KMS-11 (cell line): ENCODE measurements at regions not wholly inside any gene's neighbourhood (a gene's known extent, or its start where the extent isn't known, plus 50 kb on each side); places are given as distances from the start of the nearest gene placed in this dataset.
"Not testable (repeated sequence)": the region's sequence is repeated elsewhere in the genome, so short reads cannot be mapped to it uniquely, and the experiment has no call there.

Source experiments
- H2AFZ ChIP-seq: fragments of 200-600 bp; sonication (generic); 2 replicates; pipeline ENCODE4 v1.6.1; 2016; ENCODE audit warnings: antibody characterized with exemption, mixed run types, low read depth
- H3K27ac ChIP-seq: fragments of 200-600 bp; sonication (generic); 2 replicates; pipeline ENCODE4 v1.6.1; 2016; ENCODE audit warnings: mild to moderate bottlenecking, mixed run types
- H3K27me3 ChIP-seq: fragments of 200-600 bp; sonication (generic); 2 replicates; pipeline ENCODE4 v1.6.1; 2017; ENCODE audit warnings: mild to moderate bottlenecking, low read depth, mixed run types, moderate library complexity; ENCODE audit not compliant: insufficient read depth
- H3K36me3 ChIP-seq: fragments of 200-600 bp; sonication (generic); 2 replicates; pipeline ENCODE4 v1.6.1; 2017; ENCODE audit warnings: mild to moderate bottlenecking, mixed run types; ENCODE audit not compliant: insufficient read depth
- H3K4me1 ChIP-seq: fragments of 200-600 bp; sonication (generic); 2 replicates; pipeline ENCODE4 v1.6.1; 2016; ENCODE audit warnings: mild to moderate bottlenecking, low read depth, mixed run types; ENCODE audit not compliant: poor library complexity, severe bottlenecking
- H3K4me2 ChIP-seq: fragments of 200-600 bp; sonication (generic); 2 replicates; pipeline ENCODE4 v1.7.0; 2016; ENCODE audit warnings: mild to moderate bottlenecking, mixed run types
- H3K4me3 ChIP-seq: fragments of 200-600 bp; sonication (generic); IDR thresholded peaks from 2 replicates; pipeline ENCODE4 v1.6.1; 2017; ENCODE audit warnings: low read depth, low read length, mixed read lengths; ENCODE audit not compliant: insufficient read depth
- H3K79me2 ChIP-seq: fragments of 200-600 bp; sonication (generic); 2 replicates; pipeline ENCODE4 v1.6.1; 2016; ENCODE audit warnings: low read depth, mixed run types; ENCODE audit not compliant: insufficient read depth
- H3K9ac ChIP-seq: fragments of 200-600 bp; sonication (generic); 2 replicates; pipeline ENCODE4 v1.6.1; 2016; ENCODE audit warnings: mild to moderate bottlenecking, mixed run types
- H4K20me1 ChIP-seq: fragments of 200-600 bp; sonication (generic); 2 replicates; pipeline ENCODE4 v1.6.1; 2016; ENCODE audit warnings: mild to moderate bottlenecking, mixed run types; ENCODE audit not compliant: insufficient read depth

DNA sequence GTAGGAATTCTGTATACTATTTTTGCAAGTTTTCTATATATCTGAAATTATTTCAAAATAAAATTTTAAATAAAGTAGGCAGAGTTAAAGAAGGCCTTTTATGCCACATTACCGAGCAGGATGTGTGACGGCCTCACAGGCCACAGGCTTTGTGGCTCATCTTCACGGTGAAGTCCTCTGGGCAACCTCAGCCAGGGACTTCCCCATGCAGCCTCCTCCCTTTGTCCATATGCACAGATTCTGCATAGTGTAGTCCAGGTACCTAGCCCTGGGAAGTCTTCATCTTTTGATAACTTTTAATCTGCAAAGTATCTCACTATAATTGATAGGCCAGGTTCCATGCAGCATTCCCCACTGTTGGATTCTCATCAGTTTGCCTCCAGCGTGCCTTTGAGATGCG is 62.8 kb downstream of the ARHGAP11B start:
- not testable (repeated sequence) for H3K79me2 ChIP-seq, H2AFZ ChIP-seq

GRCh38 chr15:30690153-30690552 is 64.2 kb downstream of the ARHGAP11B start:
- not testable (repeated sequence) for H4K20me1 ChIP-seq, H3K79me2 ChIP-seq, H3K4me1 ChIP-seq, H3K27me3 ChIP-seq, H3K36me3 ChIP-seq, H3K4me3 ChIP-seq, H3K27ac ChIP-seq, H3K9ac ChIP-seq, H2AFZ ChIP-seq, H3K4me2 ChIP-seq

More for the DNA sequence above, 62.8 kb downstream of the ARHGAP11B start:
- not testable (repeated sequence) for H3K9ac ChIP-seq, H3K4me3 ChIP-seq, H3K4me1 ChIP-seq, H3K27me3 ChIP-seq, H3K36me3 ChIP-seq, H4K20me1 ChIP-seq, H3K4me2 ChIP-seq, H3K27ac ChIP-seq

DNA sequence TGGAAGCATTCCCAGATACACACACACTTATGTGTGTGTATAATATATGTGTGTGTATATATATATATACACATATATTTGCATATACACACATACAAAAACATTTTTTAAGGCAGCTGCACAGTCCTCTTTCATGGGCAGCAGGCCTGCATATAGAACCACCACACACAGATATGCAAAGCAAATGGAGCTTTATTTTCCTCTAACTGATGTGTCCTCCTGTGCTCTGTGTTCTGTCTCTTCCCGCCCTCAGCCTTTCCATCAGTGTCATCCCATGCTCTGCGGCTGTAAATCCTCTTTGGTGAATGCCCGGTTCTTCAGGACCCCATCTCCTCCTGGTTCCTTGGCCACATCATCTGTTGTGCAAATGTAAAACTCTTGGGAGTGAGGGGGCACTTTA is 69.9 kb downstream of the ARHGAP11B start:
- H4K20me1 ChIP-seq, H3K9ac ChIP-seq: not testable (repeated sequence)

GRCh38 chr15:30696439-30697314 is 70.7 kb downstream of the ARHGAP11B start:
- not testable (repeated sequence) for H3K79me2 ChIP-seq, H3K4me3 ChIP-seq, H3K36me3 ChIP-seq, H3K27me3 ChIP-seq, H4K20me1 ChIP-seq, H2AFZ ChIP-seq, H3K9ac ChIP-seq
- peak overlapping the region; percentile 71 for H3K27ac ChIP-seq
- H3K4me1 ChIP-seq = peaks cover 12% of the 10 kb centered on the region
- H3K4me2 ChIP-seq = peak overlapping the region; percentile 60

More for the DNA sequence above, 69.9 kb downstream of the ARHGAP11B start:
- not testable (repeated sequence) for H3K79me2 ChIP-seq, H3K4me2 ChIP-seq, H2AFZ ChIP-seq, H3K4me3 ChIP-seq, H3K27me3 ChIP-seq, H3K36me3 ChIP-seq, H3K27ac ChIP-seq
- H3K4me1 ChIP-seq = peaks cover 12% of the 10 kb centered on the region

GRCh38 chr15:30697315-30697685 is 71.4 kb downstream of the ARHGAP11B start:
- Histone ChIP-seq H3K27ac (peak overlapping the region; percentile 71; the same call in 1 of the 2 replicates), H3K4me2 (peak overlapping the region; percentile 29; the same call in 1 of the 2 replicates), H3K4me1 (peaks cover 12% of the 10 kb centered on the region)
- not testable (repeated sequence) for H3K36me3 ChIP-seq, H3K4me3 ChIP-seq, H3K27me3 ChIP-seq, H3K9ac ChIP-seq, H2AFZ ChIP-seq, H4K20me1 ChIP-seq, H3K79me2 ChIP-seq

DNA sequence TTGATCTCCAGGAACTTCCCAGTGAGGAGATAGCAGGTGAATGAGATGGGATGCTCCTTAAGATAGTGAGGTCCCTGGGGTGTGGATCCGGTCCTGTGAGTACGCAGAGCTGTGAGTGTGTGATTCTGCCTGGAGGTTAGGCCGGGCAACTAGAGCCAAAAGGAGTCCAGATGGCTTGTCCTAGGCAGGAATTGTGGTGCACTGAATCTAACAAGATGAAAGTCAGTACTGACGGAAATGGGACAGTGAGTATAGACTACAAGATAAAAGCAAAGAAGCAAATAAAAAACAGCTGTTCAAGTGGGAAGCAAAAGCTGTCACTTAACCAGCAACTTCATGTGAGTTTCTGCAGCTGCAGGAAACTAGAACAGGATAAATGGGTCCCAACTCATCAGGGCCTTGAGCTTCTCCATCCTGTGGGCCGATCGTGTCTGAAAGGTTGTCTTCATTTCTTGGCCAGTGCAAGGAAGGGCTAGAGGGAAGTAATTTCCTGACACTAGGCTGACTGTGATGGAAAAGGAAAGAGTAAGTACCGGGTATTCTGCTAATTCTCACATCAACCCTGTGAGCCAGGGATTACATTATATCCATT is 74.2 kb downstream of the ARHGAP11B start:
- not testable (repeated sequence) for H3K27ac ChIP-seq, H3K9ac ChIP-seq, H3K4me3 ChIP-seq, H3K4me2 ChIP-seq, H4K20me1 ChIP-seq, H3K79me2 ChIP-seq, H3K36me3 ChIP-seq, H3K27me3 ChIP-seq, H2AFZ ChIP-seq
- peaks cover 12% of the 10 kb centered on the region for H3K4me1 ChIP-seq

GRCh38 chr15:30707976-30708685 is 82.2 kb downstream of the ARHGAP11B start:
- not testable (repeated sequence) for H4K20me1 ChIP-seq, H3K4me1 ChIP-seq, H3K79me2 ChIP-seq, H2AFZ ChIP-seq, H3K4me3 ChIP-seq, H3K27me3 ChIP-seq, H3K4me2 ChIP-seq, H3K27ac ChIP-seq, H3K9ac ChIP-seq, H3K36me3 ChIP-seq

GRCh38 chr15:30708809-30709208 is 82.9 kb downstream of the ARHGAP11B start:
- not testable (repeated sequence) for H3K4me3 ChIP-seq, H3K36me3 ChIP-seq, H3K9ac ChIP-seq, H2AFZ ChIP-seq, H3K79me2 ChIP-seq, H4K20me1 ChIP-seq, H3K27me3 ChIP-seq, H3K4me1 ChIP-seq, H3K4me2 ChIP-seq, H3K27ac ChIP-seq

DNA sequence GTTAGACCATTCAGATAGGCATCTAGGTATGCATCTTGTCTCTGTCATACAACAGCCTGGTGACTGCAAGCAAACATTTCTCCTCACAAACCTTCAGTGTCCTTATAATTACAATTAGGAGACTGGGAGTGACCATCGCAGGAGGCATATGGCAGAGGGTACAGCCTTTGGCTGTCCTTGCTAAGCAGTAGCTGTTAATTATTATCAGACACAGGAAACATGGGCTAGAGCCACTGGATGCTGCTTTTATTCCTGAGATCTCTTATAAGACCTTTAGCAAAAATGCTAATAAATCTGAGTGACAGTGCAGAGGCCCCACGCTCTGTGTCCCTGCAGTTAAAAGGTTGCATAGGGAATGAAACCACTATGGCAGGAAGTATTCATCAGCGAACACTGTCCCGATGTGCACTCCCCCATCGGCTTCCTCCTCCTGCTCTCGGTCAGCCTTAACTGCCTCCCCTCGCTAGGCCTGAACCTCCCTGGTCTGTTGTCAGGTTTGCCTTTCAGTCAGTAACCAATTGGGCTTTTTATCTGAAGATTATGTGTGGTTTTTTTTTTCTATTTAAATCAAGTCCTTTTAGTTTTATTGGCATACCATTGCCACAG is 92.2 kb downstream of the ARHGAP11B start:
- H4K20me1 ChIP-seq, H3K27ac ChIP-seq, H3K4me1 ChIP-seq, H3K36me3 ChIP-seq, H3K9ac ChIP-seq, H3K4me2 ChIP-seq, H3K27me3 ChIP-seq, H3K79me2 ChIP-seq, H3K4me3 ChIP-seq, H2AFZ ChIP-seq: not testable (repeated sequence)

DNA sequence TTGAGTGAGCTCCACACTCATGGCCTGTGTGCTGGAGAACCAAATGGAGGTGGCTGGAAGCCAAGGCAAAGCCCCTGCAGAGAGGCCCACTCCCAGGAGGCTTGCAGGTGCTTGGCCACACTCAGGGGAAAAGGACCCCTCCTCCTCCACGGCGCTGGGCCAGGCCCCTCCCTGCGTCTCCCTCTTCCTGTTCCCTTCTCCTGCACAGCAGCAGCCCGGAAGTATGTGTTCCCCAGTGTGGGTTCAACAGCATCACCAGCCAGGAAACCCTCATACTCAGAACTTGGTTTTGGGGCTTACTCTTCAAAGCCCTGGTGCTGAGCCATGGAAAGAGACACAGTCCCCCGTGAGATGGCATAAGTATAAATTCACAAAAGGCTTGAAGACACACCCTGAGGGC is 93.4 kb downstream of the ARHGAP11B start:
- not testable (repeated sequence) for H2AFZ ChIP-seq, H3K4me3 ChIP-seq, H3K27ac ChIP-seq, H3K36me3 ChIP-seq, H4K20me1 ChIP-seq, H3K27me3 ChIP-seq, H3K4me2 ChIP-seq, H3K79me2 ChIP-seq, H3K9ac ChIP-seq, H3K4me1 ChIP-seq
